AG09319 (cell line): ENCODE measurements at regions not wholly inside any gene's neighbourhood (a gene's known extent, or its start where the extent isn't known, plus 50 kb on each side); places are given as distances from the start of the nearest gene placed in this dataset.

ENCODE experiments used
- DNase-seq: peaks from one replicate; pipeline ENCODE4 v3.0.0-alpha.2; 2010; ENCODE audit warnings: low read depth; ENCODE audit errors: extremely low read depth
- CTCF ChIP-seq: IDR thresholded peaks from 2 replicates; pipeline ENCODE4 v1.5.1; 2011; ENCODE audit warnings: low read depth, mild to moderate bottlenecking, inconsistent platforms, low read length, moderate library complexity

DNA sequence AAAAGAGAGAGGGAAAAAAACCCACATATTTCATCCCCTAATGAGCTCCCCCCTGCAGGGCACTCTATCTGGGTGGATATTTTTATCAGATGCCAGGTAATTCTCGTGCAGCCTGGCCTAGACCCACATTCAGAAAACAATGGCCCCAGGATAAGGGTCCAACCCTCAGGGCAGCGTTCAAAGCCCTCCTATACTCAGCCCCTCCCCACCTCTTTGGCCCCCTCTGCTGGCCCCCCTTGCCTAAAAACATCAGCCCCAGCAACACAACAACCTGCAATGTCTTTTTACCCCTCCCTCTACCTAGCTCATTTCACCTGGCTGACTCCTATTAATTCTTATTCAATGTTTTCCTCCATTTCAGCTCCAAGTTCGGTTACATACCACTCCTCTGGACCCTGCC lies 145.4 kb upstream of the MED14 start:
- TF ChIP-seq CTCF = no peak
- DNase-seq = no peak

- TF ChIP-seq CTCF = no peak
- DNase-seq = no peak
Observed at GRCh38 chrX:40883021-40883619, 147.8 kb upstream of the MED14 start.

DNA sequence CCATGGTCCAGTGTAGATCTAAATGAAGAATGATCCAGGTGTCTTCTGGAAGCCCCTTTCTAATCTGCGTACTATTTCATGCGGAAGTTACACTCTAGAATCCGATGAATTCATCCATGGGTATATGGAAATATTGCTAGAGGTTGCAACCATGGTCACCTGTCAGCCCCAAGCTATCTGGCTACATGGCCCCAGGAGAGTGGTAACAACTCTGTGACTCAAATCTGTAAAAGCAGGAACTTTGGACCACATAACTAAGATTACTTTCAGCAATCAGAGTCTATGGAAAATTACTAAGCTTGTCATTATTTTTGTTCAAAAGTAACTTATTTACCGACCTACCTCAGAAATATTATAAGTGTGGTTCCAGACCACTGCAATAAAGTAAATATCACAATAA lies 150.6 kb upstream of the MED14 start:
- no peak for DNase-seq
- no peak for TF ChIP-seq CTCF

- TF ChIP-seq CTCF = no peak
- DNase-seq = no peak
Observed at GRCh38 chrX:40887476-40887875, 152.1 kb upstream of the MED14 start.

GRCh38 chrX:40891798-40892197 lies 156.5 kb upstream of the MED14 start:
- no peak for TF ChIP-seq CTCF
- DNase-seq = no peak

DNA sequence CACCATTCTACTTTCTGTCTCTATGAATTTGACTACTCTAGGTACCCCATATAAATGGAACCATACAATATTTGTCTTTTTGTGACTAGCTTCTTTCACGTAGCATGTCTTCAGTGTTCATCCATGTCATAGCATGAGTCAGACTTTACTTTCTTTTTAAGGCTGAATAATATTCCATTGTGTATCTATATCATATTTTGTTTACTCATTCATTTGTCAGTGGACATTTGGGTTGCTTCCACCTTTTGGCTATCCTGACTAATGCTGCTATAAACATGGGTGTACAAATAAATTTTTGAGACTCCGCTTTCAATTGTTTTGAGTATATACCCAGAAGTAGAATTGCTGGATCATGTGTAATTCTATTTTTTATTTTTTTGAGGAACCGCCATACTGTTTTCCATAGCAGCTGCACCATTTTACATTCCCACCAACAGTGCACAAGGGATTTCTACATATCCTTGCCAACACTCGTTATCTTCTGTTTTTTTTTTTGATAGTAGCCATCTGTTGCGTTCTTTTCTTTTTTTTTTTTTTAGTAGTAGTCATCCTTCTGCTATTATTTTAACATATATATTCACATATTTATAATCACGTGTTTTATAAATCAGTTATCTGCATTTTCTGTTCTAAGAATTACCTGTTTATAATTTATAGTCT lies 158.0 kb upstream of the MED14 start:
- no peak for DNase-seq
- no peak for TF ChIP-seq CTCF

GRCh38 chrX:40895246-40895645 lies 159.9 kb upstream of the MED14 start:
- DNase-seq = no peak
- TF ChIP-seq CTCF = no peak
